HEK293T (cell line): ENCODE measurements at regions not wholly inside any gene's neighbourhood (a gene's known extent, or its start where the extent isn't known, plus 50 kb on each side); places are given as distances from the start of the nearest gene placed in this dataset.

ENCODE experiments used
- CTCF ChIA-PET: fragments of 350-600 bp; formaldehyde crosslinking; extraction: SDS; loops from one replicate; lab custom pipeline; 2021; ENCODE audit warnings: antibody characterized with exemption, inconsistent platforms; lab: Yijun Ruan, JAX
- POLR2A ChIA-PET: fragments of 350-600 bp; formaldehyde crosslinking; extraction: SDS; loops from one replicate; lab custom pipeline; 2020; ENCODE audit warnings: antibody characterized with exemption, inconsistent platforms; lab: Yijun Ruan, JAX
- DNase-seq: peaks from one replicate; pipeline ENCODE4 v3.0.0; 2012; ENCODE audit warnings: mixed read lengths; ENCODE audit errors: extremely low spot score
- ARNT ChIP-seq: fragments of 450-650 bp; IDR thresholded peaks from 2 replicates; pipeline ENCODE4 v1.6.1; 2017; ENCODE audit warnings: mild to moderate bottlenecking
- BHLHE40 ChIP-seq: fragments of 450-650 bp; IDR thresholded peaks from 2 replicates; pipeline ENCODE4 v1.6.1; 2016; ENCODE audit warnings: mild to moderate bottlenecking, moderate library complexity, borderline replicate concordance
- CTBP1 ChIP-seq: fragments of 450-650 bp; IDR thresholded peaks from 2 replicates; pipeline ENCODE4 v1.6.1; 2016; ENCODE audit warnings: borderline replicate concordance
- ELF4 ChIP-seq: fragments of 450-650 bp; IDR thresholded peaks from 2 replicates; pipeline ENCODE4 v1.6.1; 2017; ENCODE audit warnings: antibody characterized with exemption
- FOXA1 ChIP-seq: fragments of 450-650 bp; IDR thresholded peaks from 2 replicates; pipeline ENCODE4 v1.6.1; 2016; ENCODE audit warnings: mild to moderate bottlenecking
- FOXK2 ChIP-seq: fragments of 450-650 bp; IDR thresholded peaks from 2 replicates; pipeline ENCODE4 v1.6.1; 2016; ENCODE audit warnings: mild to moderate bottlenecking
- FOXM1 ChIP-seq: fragments of 450-650 bp; IDR thresholded peaks from 2 replicates; pipeline ENCODE4 v1.6.1; 2017; ENCODE audit warnings: mild to moderate bottlenecking, borderline replicate concordance
- HDGF ChIP-seq: fragments of 450-650 bp; IDR thresholded peaks from 2 replicates; pipeline ENCODE4 v1.6.1; 2017; ENCODE audit warnings: antibody characterized with exemption, borderline replicate concordance
- L3MBTL2 ChIP-seq: fragments of 450-650 bp; conservative IDR thresholded peaks from 2 replicates; pipeline ENCODE4 v1.6.1; 2016; ENCODE audit warnings: mild to moderate bottlenecking
- LEF1 ChIP-seq: fragments of 450-650 bp; IDR thresholded peaks from 2 replicates; pipeline ENCODE4 v1.6.1; 2017; ENCODE audit warnings: mild to moderate bottlenecking, borderline replicate concordance
- NFRKB ChIP-seq: fragments of 450-650 bp; IDR thresholded peaks from 2 replicates; pipeline ENCODE4 v1.6.1; 2016; ENCODE audit warnings: mild to moderate bottlenecking, moderate library complexity
- SP1 ChIP-seq: fragments of 450-650 bp; IDR thresholded peaks from 2 replicates; pipeline ENCODE4 v1.6.1; 2017
- SUZ12 ChIP-seq: fragments of 450-650 bp; IDR thresholded peaks from 2 replicates; pipeline ENCODE4 v1.6.1; 2016; ENCODE audit warnings: mild to moderate bottlenecking
- TARDBP ChIP-seq: fragments of 450-650 bp; IDR thresholded peaks from 2 replicates; pipeline ENCODE4 v1.6.1; 2016
- ZNF384 ChIP-seq: fragments of 450-650 bp; IDR thresholded peaks from 2 replicates; pipeline ENCODE4 v1.6.1; 2016
- TF ChIP-seq, protein P1 (sequence below): fragments of 450-650 bp; IDR thresholded peaks from 2 replicates; pipeline ENCODE4 v1.6.1; 2016

DNA sequence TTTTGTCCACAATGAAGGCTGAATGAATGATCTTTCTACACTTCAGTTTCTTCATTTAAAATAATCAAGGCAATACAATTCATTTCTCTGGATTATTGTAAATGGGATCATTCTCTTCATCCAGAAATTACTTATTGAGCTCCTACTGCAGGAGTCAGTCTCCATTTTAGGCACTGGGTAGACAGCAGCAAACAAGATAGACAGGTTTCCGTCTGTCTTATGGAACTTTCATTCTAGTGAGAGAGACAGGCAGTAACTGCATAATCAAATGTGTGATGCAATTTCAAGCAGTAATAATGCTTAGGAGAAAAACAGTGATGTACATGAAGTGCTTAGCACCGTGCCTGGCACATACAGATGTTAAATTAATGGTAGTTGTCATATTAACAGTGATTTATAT lies 118.9 kb downstream of the SUDS3 start:
- POLR2A ChIA-PET = no interaction called here
- CTCF ChIA-PET = no interaction called here
- TF ChIP-seq BHLHE40 (no peak), ARNT (no peak), TARDBP (no peak), SUZ12 (no peak), HDGF (no peak), LEF1 (no peak), ELF4 (no peak), FOXA1 (no peak), ZNF384 (no peak), NFRKB (no peak), FOXM1 (no peak), SP1 (no peak), CTBP1 (no peak), FOXK2 (no peak), L3MBTL2 (no peak)
- TF ChIP-seq, protein P1, sequence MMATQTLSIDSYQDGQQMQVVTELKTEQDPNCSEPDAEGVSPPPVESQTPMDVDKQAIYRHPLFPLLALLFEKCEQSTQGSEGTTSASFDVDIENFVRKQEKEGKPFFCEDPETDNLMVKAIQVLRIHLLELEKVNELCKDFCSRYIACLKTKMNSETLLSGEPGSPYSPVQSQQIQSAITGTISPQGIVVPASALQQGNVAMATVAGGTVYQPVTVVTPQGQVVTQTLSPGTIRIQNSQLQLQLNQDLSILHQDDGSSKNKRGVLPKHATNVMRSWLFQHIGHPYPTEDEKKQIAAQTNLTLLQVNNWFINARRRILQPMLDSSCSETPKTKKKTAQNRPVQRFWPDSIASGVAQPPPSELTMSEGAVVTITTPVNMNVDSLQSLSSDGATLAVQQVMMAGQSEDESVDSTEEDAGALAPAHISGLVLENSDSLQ = no peak
- DNase-seq = no peak

DNA sequence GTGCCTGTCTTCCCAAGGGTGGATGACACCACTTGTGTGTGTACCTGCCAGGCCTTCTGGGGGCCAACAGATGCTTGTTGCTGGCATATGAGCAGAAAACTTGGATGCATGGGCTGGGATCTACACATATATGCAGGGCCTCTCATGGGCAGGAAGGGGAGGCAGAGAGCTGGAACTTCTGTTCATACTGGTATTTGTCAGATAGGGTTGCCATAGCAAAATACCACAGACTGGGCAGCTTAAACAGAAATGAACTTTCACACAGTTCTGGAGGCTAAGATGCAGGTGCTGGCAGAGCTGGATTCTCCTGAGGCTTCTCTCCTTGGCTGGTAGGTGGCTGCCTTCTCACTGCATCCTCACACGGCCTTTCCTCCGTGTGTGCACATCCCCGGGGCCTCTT lies 121.8 kb downstream of the SUDS3 start:
- ChIA-PET CTCF (no interaction called here), POLR2A (no interaction called here)
- TF ChIP-seq FOXA1 = no peak
- no peak for TF ChIP-seq TARDBP
- TF ChIP-seq FOXK2 = no peak
- TF ChIP-seq HDGF = no peak
- TF ChIP-seq NFRKB = no peak
- TF ChIP-seq SP1 = no peak
- TF ChIP-seq, protein P1 = no peak
- TF ChIP-seq L3MBTL2 = no peak
- no peak for TF ChIP-seq BHLHE40
- TF ChIP-seq ZNF384 = no peak
- TF ChIP-seq CTBP1 = no peak
- TF ChIP-seq LEF1 = no peak
- TF ChIP-seq SUZ12 = no peak
- no peak for TF ChIP-seq FOXM1
- no peak for TF ChIP-seq ELF4
- no peak for TF ChIP-seq ARNT
- no peak for DNase-seq

DNA sequence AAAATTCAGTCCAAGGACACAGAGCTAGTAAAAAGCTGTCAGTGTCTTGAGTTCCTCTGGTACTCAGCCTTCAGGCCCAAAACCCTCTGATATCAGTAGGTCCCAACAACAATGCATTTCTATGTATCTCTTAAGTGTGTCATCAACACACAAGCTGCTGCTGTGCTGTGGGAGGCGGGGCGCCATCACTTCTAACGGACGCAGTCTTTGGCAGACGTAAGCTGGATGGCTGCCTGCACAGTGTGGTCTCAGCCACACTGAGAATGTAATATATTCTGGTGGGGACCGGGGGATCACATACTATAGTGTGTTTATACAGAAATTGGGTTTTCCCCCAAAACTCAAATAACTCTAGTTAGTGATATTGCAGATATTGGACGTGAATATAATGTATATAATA lies 123.9 kb downstream of the SUDS3 start:
- DNase-seq = no peak
- TF ChIP-seq SP1 = no peak
- no peak for TF ChIP-seq ARNT
- no peak for TF ChIP-seq L3MBTL2
- ChIA-PET POLR2A (no interaction called here), CTCF (no interaction called here)

DNA sequence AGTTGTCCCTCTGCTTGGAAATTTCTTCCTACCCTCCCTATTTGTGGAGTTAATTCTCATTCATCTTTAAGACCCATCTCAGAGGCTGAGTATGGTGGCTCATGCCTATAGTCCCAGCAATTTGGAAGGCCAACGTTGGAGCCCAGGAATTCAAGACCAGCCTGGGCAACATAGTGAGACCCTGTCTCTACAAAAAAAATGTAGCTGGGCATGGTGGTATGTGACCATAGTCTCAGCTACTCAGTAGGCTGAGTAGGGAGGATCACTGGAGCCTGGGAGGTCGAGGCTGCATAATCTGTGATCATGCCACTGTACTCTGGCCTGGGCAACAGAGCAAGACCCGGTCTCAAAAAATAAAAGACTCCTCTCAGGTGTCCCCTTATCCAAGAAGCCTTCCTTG lies 125.1 kb downstream of the SUDS3 start:
- CTCF ChIA-PET = no interaction called here

DNA sequence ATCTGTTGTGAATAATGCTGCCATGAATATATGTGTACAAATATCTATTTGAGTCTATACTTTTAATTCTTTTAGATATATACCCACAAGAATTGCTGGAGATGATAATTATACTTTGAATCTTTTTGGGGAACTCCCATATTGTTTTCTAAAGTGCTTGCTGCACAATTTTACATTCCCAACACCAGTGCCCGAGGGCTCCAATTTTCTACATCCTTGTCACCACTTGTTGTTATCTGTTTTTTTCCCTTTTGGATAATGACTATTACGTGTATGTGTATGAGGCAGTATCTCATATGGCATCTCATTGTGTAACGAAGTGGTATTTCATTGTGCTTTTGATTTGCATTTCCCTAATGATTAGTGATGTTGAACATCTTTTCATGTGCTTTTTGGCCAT lies 127.1 kb downstream of the SUDS3 start:
- ChIA-PET POLR2A (no interaction called here), CTCF (no interaction called here)
- TF ChIP-seq, protein P1 = no peak
- TF ChIP-seq HDGF (no peak), FOXM1 (no peak), FOXA1 (no peak), FOXK2 (no peak), SP1 (no peak), ZNF384 (no peak), ARNT (no peak), CTBP1 (no peak), BHLHE40 (no peak), NFRKB (no peak), L3MBTL2 (no peak), TARDBP (no peak), ELF4 (no peak), SUZ12 (no peak), LEF1 (no peak)

More for the DNA sequence above, 125.1 kb downstream of the SUDS3 start:
- POLR2A ChIA-PET = no interaction called here
- TF ChIP-seq ARNT (no peak), FOXK2 (no peak), BHLHE40 (no peak), HDGF (no peak), FOXA1 (no peak), LEF1 (no peak), ELF4 (no peak), CTBP1 (no peak), NFRKB (no peak), SUZ12 (no peak), TARDBP (no peak), FOXM1 (no peak), L3MBTL2 (no peak), ZNF384 (no peak), SP1 (no peak)
- TF ChIP-seq, protein P1 = no peak
- no peak for DNase-seq

DNA sequence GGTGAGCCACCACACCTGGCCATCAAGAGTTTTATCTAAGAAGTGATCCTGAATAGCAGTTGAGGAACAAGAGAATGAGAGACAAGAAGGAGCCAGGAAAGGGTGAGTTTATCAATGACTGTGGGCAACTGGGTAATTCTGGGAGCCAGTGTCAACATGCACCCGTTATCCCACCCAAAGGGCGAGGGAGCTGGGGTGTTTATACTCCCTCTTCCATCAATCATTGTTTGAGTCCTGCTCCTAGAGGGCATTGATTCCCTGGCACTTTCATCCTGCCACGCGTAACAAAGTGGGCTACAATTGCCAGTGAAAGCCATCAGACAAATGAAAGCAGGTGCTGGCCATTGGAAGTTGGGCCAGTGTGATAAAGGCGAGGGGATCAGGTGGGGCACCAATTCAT lies 136.3 kb downstream of the SUDS3 start:
- no peak for DNase-seq
- POLR2A ChIA-PET = no interaction called here
- TF ChIP-seq SP1 (no peak), LEF1 (no peak), FOXA1 (no peak), FOXM1 (no peak), CTBP1 (no peak), TARDBP (no peak), FOXK2 (no peak), HDGF (no peak), ZNF384 (no peak), BHLHE40 (no peak), SUZ12 (no peak), ELF4 (no peak), ARNT (no peak), L3MBTL2 (no peak), NFRKB (no peak)
- TF ChIP-seq, protein P1 = no peak
- CTCF ChIA-PET = no interaction called here

More for the DNA sequence above, 127.1 kb downstream of the SUDS3 start:
- no peak for DNase-seq
